Heart left ventricle (tissue), 16 donors: ENCODE measurements at regions not wholly inside any gene's neighbourhood (a gene's known extent, or its start where the extent isn't known, plus 50 kb on each side); places are given as distances from the start of the nearest gene placed in this dataset.

Source experiments
- ATAC-seq, 4 donors: fragments of 200-7000 bp; cut with Tn5 transposase; one replicate each; pipeline ENCODE4 v1.9.1; 2020 to 2022; ENCODE audit warnings: moderate library complexity in 4 of 4, mild to moderate bottlenecking in 3 of 4, moderate number of reproducible peaks in 1 of 4
- DNase-seq, 5 donors: peaks; one replicate each; pipeline ENCODE4 v3.0.0-alpha.2; 2020
- H3K27ac ChIP-seq, 12 donors: fragments of 200-600 bp; sonication (generic) in 4 of 12; one replicate each; pipeline versions ENCODE4 v1.5.0 to v1.8.0; 2016 to 2022; ENCODE audit warnings: mild to moderate bottlenecking in 2 of 12
- H3K27me3 ChIP-seq, 9 donors: fragments of 200-600 bp; sonication (generic) in 2 of 9; one replicate each; pipeline versions ENCODE4 v1.5.1 to v1.8.0; 2016 to 2022; ENCODE audit warnings: mild to moderate bottlenecking in 3 of 9
- H3K36me3 ChIP-seq, 9 donors: fragments of 200-600 bp; sonication (generic) in 2 of 9; one replicate each; pipeline versions ENCODE4 v1.5.0 to v1.8.0; 2018 to 2022; ENCODE audit warnings: mild to moderate bottlenecking in 2 of 9
- H3K4me1 ChIP-seq, 12 donors: fragments of 200-600 bp; sonication (generic) in 4 of 12; one replicate each; pipeline versions ENCODE4 v1.5.0 to v1.8.0; 2016 to 2022; ENCODE audit warnings: mild to moderate bottlenecking in 3 of 12
- H3K4me3 ChIP-seq, 12 donors: fragments of 200-600 bp; sonication (generic) in 4 of 12; one replicate each; pipeline versions ENCODE4 v1.5.0 to v1.8.0; 2017 to 2022; ENCODE audit warnings: mild to moderate bottlenecking in 9 of 12, moderate library complexity in 4 of 12
- H3K9me3 ChIP-seq, 12 donors: fragments of 200-600 bp; sonication (generic) in 4 of 12; one replicate each; pipeline versions ENCODE4 v1.5.0 to v1.8.0; 2016 to 2022; ENCODE audit warnings: mild to moderate bottlenecking in 1 of 12
- POLR2A ChIP-seq, 2 donors: fragments of 450-650 bp; IDR thresholded peaks; one replicate each; pipeline ENCODE4 v1.6.1; 2017; ENCODE audit warnings: antibody characterized with exemption in 2 of 2, mild to moderate bottlenecking in 2 of 2, moderate library complexity in 2 of 2
- WGBS, 4 donors: extraction: QIAGEN DNeasy Blood & Tissue Kit in 2 of 4; methylation state at CpG; one replicate each; pipeline versions ENCODE4 v1.1.5 to v1.1.7; 2013 to 2018; 5-methylcytosine and 5-hydroxymethylcytosine counted together
- intact Hi-C, 10 donors: fragments of 100-400 bp; cut with DNase I; formaldehyde crosslinking; loops; one replicate each; pipeline versions ENCODE4 v1.11.1 to v1.14.2; 2022
- TF ChIP-seq, protein P1 (sequence below), 12 donors: fragments of 200-600 bp; sonication (generic) in 4 of 12; IDR thresholded peaks; one replicate each; pipeline versions ENCODE4 v1.5.0 to v1.8.0; 2018 to 2022; ENCODE audit warnings: antibody characterized with exemption in 12 of 12, mild to moderate bottlenecking in 5 of 12
- donor health status: ischemic (EF 13 %, LVEDD 7.1; RV severe dilation, severe dysfunction).
- donor health status: healthy with polysubstance abuse.
- donor health status: DM: no; HTN: yes; CAD: no.
- donor health status: DM: no; HTN: no; CAD: no.
- donor health status: ischemic (EF 25% LVEDD 6.9; RV normal size, moderate dysfunction).
- donor health status: ischemic (EF 25% LVEDD 5.7; RV mildly dilated, moderate dysfunction).
- donor health status: healthy.
- donor health status: DM: yes; HTN: yes; CAD: no.
- donor health status: ischemic (EF 35%, LVEDD 5.7; RV mildly dilated, moderate dysfunction).
- donor health status: nonischemic (EF 11% LVEDD 7.7; RV severe dilation, severe dysfunction).
- donor health status: DM: yes; HTN: yes; CAD: no.
- donor health status: PGD.
- donor health status: ischemic (EF 29% LVEDD 5.4; RV normal size, mild dysfunction).
- donor health status: nonischemic (EF 23%, LVEDD 6.1; RV moderate dilation, normal function).

DNA sequence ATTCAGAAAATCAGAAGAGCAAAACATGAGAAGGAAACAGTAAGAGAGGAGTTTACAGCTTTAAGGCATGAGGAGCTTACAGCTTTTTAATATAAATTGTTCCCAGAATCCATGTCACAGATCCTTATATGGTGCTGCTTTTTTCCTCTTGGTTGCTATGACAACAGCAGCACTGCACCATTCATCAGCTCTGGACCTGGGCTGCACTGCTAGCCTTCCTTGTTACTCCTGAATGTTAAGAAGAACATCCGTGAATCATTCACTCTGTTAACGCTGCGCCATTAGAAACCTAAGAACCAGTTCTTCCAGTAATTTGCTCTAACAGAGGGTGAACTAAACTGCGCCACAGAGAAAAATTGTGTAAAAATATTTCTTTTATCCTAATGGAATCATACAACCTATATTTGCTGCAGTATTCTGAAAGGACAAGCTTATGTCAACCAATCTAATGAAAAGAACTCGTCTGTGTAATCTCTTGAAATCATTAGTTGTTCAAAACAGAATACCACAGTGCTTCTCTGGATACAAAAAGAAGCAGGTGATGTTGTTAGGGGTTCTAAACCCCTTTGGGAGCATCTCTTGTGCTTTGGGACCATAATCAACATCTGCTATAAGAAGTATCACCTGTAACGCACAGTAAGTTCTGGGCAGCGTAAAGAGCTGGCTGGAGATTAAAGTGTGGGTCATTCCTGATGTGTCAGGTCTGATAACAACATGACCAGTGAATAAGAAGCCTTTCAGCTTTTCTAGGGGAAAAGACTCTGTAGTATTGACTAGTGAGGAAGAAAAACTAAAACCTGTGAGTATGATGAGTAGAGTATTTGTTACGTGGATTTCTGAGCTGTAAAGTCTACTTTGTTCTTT is 151.2 kb downstream of the TANC2 start:
- no peak for ATAC-seq
- TF ChIP-seq, protein P1, sequence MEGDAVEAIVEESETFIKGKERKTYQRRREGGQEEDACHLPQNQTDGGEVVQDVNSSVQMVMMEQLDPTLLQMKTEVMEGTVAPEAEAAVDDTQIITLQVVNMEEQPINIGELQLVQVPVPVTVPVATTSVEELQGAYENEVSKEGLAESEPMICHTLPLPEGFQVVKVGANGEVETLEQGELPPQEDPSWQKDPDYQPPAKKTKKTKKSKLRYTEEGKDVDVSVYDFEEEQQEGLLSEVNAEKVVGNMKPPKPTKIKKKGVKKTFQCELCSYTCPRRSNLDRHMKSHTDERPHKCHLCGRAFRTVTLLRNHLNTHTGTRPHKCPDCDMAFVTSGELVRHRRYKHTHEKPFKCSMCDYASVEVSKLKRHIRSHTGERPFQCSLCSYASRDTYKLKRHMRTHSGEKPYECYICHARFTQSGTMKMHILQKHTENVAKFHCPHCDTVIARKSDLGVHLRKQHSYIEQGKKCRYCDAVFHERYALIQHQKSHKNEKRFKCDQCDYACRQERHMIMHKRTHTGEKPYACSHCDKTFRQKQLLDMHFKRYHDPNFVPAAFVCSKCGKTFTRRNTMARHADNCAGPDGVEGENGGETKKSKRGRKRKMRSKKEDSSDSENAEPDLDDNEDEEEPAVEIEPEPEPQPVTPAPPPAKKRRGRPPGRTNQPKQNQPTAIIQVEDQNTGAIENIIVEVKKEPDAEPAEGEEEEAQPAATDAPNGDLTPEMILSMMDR (IDR thresholded peaks at IDR 0.05), result no peak
- TF ChIP-seq POLR2A (IDR thresholded peaks at IDR 0.05), result no peak
- H3K9me3 ChIP-seq, result no peaks in the 10 kb centered on the region

DNA sequence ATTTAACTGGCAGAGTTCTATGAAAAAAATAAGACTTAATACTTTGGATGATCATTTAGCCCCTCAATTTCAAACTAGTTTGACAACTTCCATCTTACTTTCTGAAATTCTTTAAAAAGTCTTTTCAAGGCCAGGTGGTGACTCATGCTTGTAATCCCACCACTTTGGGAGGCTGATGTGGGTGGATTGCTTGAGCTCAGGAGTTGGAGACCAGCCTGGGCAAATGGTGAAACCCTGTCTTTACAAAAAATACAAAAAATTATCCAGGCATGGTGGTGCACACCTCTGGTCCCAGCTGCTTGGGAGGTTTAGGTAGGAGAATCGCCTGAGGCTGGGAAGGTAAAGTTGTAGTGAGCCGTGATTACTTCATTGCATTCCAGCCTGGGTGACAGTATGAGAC is 154.4 kb downstream of the TANC2 start:
- 96 to 100% (median 97%) methylated on average over 2 of the region's 2 CpGs for WGBS, 4 donors
- H3K27me3 ChIP-seq, result no peaks in the 10 kb centered on the region
- ATAC-seq (no peak), DNase-seq (peak in 1 of 5 donors; percentile 23)
- no peak overlapping the region for H3K27ac ChIP-seq
- no peaks in the 10 kb centered on the region for H3K36me3 ChIP-seq
- no peak for TF ChIP-seq POLR2A (IDR thresholded peaks at IDR 0.05)
- TF ChIP-seq, protein P1 (IDR thresholded peaks at IDR 0.05), result no peak
- no peaks in the 10 kb centered on the region for H3K9me3 ChIP-seq
- H3K4me1 ChIP-seq, result peaks cover 0 to 5% (median 0%) of the 10 kb centered on the region in 12 donors
- intact Hi-C loops, result no loop called here
- no peak overlapping the region for H3K4me3 ChIP-seq

More for the DNA sequence above, 151.2 kb downstream of the TANC2 start:
- Histone ChIP-seq H3K27me3 (no peaks in the 10 kb centered on the region), H3K4me1 (no peaks in the 10 kb centered on the region), H3K36me3 (no peaks in the 10 kb centered on the region), H3K4me3 (no peak overlapping the region), H3K27ac (no peak overlapping the region)
- intact Hi-C loops, result no loop called here
- WGBS, 4 donors, result 94 to 95% (median 94%) methylated on average over 8 of the region's 8 CpGs
- DNase-seq, result no peak

DNA sequence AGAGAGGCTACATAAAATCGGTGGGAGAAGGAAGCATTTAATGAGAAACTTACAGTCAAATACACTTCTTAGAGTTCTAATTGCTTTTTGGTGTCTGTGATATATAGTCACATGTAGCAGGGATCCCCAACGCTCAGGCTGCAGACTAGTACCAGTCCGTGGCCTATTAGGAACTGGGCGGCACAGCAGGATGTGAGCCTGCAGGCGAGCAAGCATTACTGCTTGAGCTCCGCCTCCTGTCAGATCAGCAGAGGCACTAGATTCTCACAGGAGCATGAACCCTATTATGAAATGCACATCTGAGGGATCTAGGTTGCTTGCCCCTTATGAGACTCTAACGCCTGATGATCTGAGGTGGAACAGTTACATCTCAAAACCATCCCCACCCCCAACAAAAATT is 158.5 kb downstream of the TANC2 start:
- no peak for ATAC-seq
- Histone ChIP-seq H3K27ac (no peak overlapping the region), H3K36me3 (no peaks in the 10 kb centered on the region), H3K4me3 (no peak overlapping the region), H3K4me1 (peaks cover 0 to 5% (median 0%) of the 10 kb centered on the region in 12 donors), H3K9me3 (no peaks in the 10 kb centered on the region), H3K27me3 (no peaks in the 10 kb centered on the region)
- WGBS, 4 donors, result 81 to 96% (median 92%) methylated on average over 7 of the region's 7 CpGs
- no peak for DNase-seq
- intact Hi-C loops, result no loop called here
- TF ChIP-seq, protein P1 (IDR thresholded peaks at IDR 0.05), result no peak
- TF ChIP-seq POLR2A (IDR thresholded peaks at IDR 0.05), result no peak

DNA sequence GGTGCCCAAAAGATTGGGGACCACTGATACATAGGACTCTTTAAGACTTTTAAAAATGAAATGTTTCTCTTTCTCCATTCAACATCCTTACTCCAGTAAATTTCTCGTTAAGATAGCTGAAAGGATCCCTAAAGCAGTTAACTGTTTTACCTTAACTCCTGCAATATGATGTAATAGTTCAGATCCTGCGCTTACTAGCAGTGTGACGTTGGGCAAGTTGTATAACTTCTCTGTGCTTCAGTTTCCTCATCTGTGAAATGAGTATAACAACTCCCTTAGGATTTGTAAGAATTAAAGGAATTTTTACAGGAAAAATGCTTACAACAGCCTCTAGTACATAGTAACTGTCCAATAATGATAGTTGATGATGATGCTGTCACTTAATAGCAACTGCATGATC is 158.9 kb downstream of the TANC2 start:
- ATAC-seq (no peak), DNase-seq (no peak)
- no peaks in the 10 kb centered on the region for H3K9me3 ChIP-seq
- TF ChIP-seq, protein P1 (IDR thresholded peaks at IDR 0.05), result no peak
- TF ChIP-seq POLR2A (IDR thresholded peaks at IDR 0.05), result no peak
- peaks cover 0 to 5% (median 0%) of the 10 kb centered on the region in 12 donors for H3K4me1 ChIP-seq
- intact Hi-C loops, result no loop called here
- H3K27ac ChIP-seq, result no peak overlapping the region
- WGBS, 4 donors, result 85 to 90% (median 88%) methylated on average over 3 of the region's 3 CpGs
- no peak overlapping the region for H3K4me3 ChIP-seq
- H3K36me3 ChIP-seq, result no peaks in the 10 kb centered on the region
- H3K27me3 ChIP-seq, result no peaks in the 10 kb centered on the region
